GM13977 (cell line): ENCODE measurements at regions not wholly inside any gene's neighbourhood (a gene's known extent, or its start where the extent isn't known, plus 50 kb on each side); places are given as distances from the start of the nearest gene placed in this dataset.

ENCODE experiments used
- DNase-seq: peaks from one replicate; pipeline ENCODE4 v3.0.0; 2012; ENCODE audit warnings: low spot score
- in situ Hi-C: fragments of 300-500 bp; cut with MboI; formaldehyde crosslinking; loops from one replicate; pipeline ENCODE4 v1.12.0; 2022; ENCODE audit warnings: low sequenced_read_pairs, low pct_unique_long_range_greater_than_20kb, mixed read lengths, inconsistent platforms; ENCODE audit not compliant: unreplicated experiment
- TF ChIP-seq, protein P1 (sequence below): IDR thresholded peaks from 2 replicates; pipeline ENCODE4 v1.5.1; 2012; ENCODE audit warnings: mild to moderate bottlenecking, control low read depth; ENCODE audit not compliant: insufficient read depth; ENCODE audit errors: extremely low read depth, missing control alignments

DNA sequence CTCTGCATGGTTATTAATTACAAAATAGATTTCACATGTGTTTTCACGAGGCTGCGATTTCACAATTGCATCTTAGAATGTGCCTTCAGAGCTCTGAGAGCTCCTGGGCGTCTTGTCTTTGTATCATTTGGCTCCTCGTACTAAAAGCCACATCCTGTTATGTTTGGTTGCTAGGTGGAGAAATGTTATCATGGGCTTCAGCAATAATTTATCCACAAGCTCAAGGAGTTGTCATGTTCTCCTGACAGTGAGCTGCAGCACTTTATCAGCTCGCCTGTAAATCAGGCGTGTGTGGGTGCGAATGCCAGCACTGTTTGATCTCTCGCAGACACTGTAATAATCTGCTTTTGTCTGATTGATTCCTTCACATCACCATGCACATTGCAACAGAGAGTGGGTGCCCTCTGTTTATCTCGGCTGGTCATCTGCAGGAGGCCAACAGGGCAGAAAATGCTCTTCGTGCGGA lies 218.6 kb upstream of the ZFP64 start:
- in situ Hi-C loops: no loop called here
- TF ChIP-seq, protein P1, sequence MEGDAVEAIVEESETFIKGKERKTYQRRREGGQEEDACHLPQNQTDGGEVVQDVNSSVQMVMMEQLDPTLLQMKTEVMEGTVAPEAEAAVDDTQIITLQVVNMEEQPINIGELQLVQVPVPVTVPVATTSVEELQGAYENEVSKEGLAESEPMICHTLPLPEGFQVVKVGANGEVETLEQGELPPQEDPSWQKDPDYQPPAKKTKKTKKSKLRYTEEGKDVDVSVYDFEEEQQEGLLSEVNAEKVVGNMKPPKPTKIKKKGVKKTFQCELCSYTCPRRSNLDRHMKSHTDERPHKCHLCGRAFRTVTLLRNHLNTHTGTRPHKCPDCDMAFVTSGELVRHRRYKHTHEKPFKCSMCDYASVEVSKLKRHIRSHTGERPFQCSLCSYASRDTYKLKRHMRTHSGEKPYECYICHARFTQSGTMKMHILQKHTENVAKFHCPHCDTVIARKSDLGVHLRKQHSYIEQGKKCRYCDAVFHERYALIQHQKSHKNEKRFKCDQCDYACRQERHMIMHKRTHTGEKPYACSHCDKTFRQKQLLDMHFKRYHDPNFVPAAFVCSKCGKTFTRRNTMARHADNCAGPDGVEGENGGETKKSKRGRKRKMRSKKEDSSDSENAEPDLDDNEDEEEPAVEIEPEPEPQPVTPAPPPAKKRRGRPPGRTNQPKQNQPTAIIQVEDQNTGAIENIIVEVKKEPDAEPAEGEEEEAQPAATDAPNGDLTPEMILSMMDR: no peak
- no peak for DNase-seq

GRCh38 chr20:52405986-52406385 lies 214.4 kb upstream of the ZFP64 start:
- no peak for DNase-seq
- TF ChIP-seq, protein P1: no peak
- in situ Hi-C loops: no loop called here

- no peak for DNase-seq
- TF ChIP-seq, protein P1: no peak
Observed at GRCh38 chr20:52405417-52405816, 213.8 kb upstream of the ZFP64 start.

GRCh38 chr20:52404671-52405070 lies 213.1 kb upstream of the ZFP64 start:
- TF ChIP-seq, protein P1: no peak
- no peak for DNase-seq
- in situ Hi-C loops: no loop called here

More at GRCh38 chr20:52405417-52405816, 213.8 kb upstream of the ZFP64 start:
- in situ Hi-C loops: no loop called here

GRCh38 chr20:52402950-52403349 lies 211.4 kb upstream of the ZFP64 start:
- TF ChIP-seq, protein P1: no peak
- in situ Hi-C loops: no loop called here
- DNase-seq: no peak

DNA sequence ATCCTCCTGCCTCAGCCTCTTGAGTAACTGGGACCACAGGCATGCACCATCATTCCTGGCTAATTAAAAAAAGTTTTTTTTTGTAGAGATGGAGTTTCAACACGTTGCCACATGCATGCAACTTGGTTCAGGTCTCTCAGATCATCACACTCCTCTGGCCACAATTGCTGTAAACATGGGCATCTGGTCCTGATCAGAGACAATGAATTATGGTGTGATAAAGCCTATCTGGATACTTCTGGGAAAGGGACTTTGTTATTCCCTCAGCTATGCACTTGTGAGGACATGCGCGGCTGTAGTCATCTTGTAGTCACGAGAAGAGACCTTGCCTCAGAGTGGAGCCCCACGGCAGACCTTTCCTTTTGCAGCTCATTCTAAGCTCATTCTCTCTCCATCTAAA lies 210.9 kb upstream of the ZFP64 start:
- DNase-seq: no peak
- in situ Hi-C loops: no loop called here
- TF ChIP-seq, protein P1: no peak

DNA sequence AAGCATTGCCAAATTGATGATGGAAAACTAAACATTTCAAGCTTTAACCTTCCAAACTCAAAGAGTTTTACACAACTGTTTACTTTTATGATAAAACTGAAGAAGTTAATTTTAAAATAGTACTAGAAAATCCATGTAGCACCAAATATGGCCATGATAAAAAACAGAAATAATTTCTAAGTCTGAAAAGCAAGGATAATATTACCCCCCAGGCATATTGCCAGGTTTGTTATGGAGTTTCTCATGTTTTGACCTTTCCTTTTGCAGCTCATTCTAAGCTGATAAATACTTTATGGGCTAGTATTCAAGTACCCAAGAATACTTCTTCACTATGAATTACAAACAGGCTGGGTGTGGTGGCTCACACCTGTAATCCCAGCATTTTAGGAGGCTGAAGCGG lies 209.9 kb upstream of the ZFP64 start:
- in situ Hi-C loops: no loop called here
- no peak for DNase-seq
- TF ChIP-seq, protein P1: no peak
